ENCODE measurements at regions not wholly inside any gene's neighbourhood (a gene's known extent, or its start where the extent isn't known, plus 50 kb on each side); places are given as distances from the start of the nearest gene placed in this dataset.

- TF ChIP-seq CTCF (IDR thresholded peaks at IDR 0.05) (no peak), POLR2A (IDR thresholded peaks at IDR 0.05) (no peak)
Measured at GRCh38 chr3:159418571-159419526, 569.8 kb upstream of the IL12A start.

Measured in adrenal gland (tissue), 5 donors.